Esophagus muscularis mucosa (tissue), 4 donors: ENCODE measurements at regions not wholly inside any gene's neighbourhood (a gene's known extent, or its start where the extent isn't known, plus 50 kb on each side); places are given as distances from the start of the nearest gene placed in this dataset.

ENCODE experiments used
- DNase-seq: peaks from one replicate; pipeline ENCODE4 v3.0.0-alpha.2; 2017; ENCODE audit errors: extremely low spot score
- H3K27ac ChIP-seq, 4 donors: fragments of 200-600 bp; sonication (generic); replicated peaks in 1 of 4; 1 replicate in 3 of 4; 2 replicates in 1 of 4; pipeline ENCODE4 v1.5.1; 2016 to 2019; ENCODE audit warnings: mild to moderate bottlenecking in 1 of 4
- H3K27me3 ChIP-seq, 4 donors: fragments of 200-600 bp; sonication (generic); one replicate each; pipeline versions ENCODE4 v1.5.1 to v1.6.0; 2016 to 2019
- H3K36me3 ChIP-seq, 4 donors: fragments of 200-600 bp; sonication (generic); one replicate each; pipeline ENCODE4 v1.5.1; 2016 to 2019
- H3K4me1 ChIP-seq, 4 donors: fragments of 200-600 bp; sonication (generic); one replicate each; pipeline ENCODE4 v1.5.1; 2016 to 2019
- H3K4me3 ChIP-seq, 4 donors: fragments of 200-600 bp; sonication (generic); 1 replicate in 2 of 4; 2 replicates in 2 of 4; pipeline ENCODE4 v1.5.1; 2016 to 2019; ENCODE audit warnings: mild to moderate bottlenecking in 4 of 4, moderate library complexity in 1 of 4
- H3K9me3 ChIP-seq, 4 donors: fragments of 200-600 bp; sonication (generic); 1 replicate in 3 of 4; 2 replicates in 1 of 4; pipeline ENCODE4 v1.5.1; 2016 to 2019
- CTCF ChIP-seq, 3 experiments: fragments of 200-600 bp in 2 of 3; fragments of 450-650 bp in 1 of 3; sonication (generic) in 2 of 3; IDR thresholded peaks; one replicate each; pipeline ENCODE4 v1.5.1; 2017 to 2019; ENCODE audit warnings: antibody characterized with exemption in 3 of 3, mild to moderate bottlenecking in 2 of 3, moderate library complexity in 1 of 3
- EP300 ChIP-seq: sonication (generic); formaldehyde crosslinking; IDR thresholded peaks from one replicate; pipeline ENCODE4 v1.6.1; 2017; ENCODE audit warnings: antibody characterized with exemption
- POLR2A ChIP-seq: fragments of 450-650 bp; IDR thresholded peaks from one replicate; pipeline ENCODE4 v1.6.1; 2017; ENCODE audit warnings: antibody characterized with exemption, moderate library complexity, mild to moderate bottlenecking, low read depth
- POLR2AphosphoS5 ChIP-seq, 2 donors: sonication (generic); formaldehyde crosslinking; IDR thresholded peaks; one replicate each; pipeline ENCODE4 v1.6.1; 2017; ENCODE audit warnings: antibody characterized with exemption in 2 of 2
- WGBS: methylation state at CpG from one replicate; pipeline ENCODE4 v1.1.5; 2018; 5-methylcytosine and 5-hydroxymethylcytosine counted together
- intact Hi-C: fragments of 100-400 bp; cut with DNase I; formaldehyde crosslinking; loops from one replicate; pipeline ENCODE4 v1.15.1; 2023

DNA sequence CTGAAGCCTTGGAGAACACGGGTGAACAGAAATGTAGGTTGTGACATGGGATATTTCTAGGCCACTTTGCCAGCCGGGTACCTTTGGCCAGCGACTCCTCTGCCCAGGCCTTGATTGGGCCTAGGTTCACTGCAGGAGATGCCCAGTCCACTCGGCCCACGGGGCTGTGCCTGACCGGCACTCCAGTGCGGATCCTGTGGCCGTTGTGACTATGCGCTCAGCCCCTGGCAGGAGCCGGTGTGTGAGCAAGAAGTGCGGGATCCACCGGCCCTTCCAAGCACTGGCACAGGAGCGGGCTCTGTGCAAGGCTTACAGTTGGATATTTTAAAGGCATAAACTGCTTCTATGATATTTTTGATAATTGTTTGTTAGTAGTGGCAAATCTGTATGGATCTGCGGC lies 1042.5 kb upstream of the PCDH9 start:
- intact Hi-C loops: no loop called here
- no peak overlapping the region for H3K4me3 ChIP-seq
- no peaks in the 10 kb centered on the region for H3K4me1 ChIP-seq
- H3K9me3 ChIP-seq: peaks cover 0 to 9% (median 0%) of the 10 kb centered on the region in 4 donors
- TF ChIP-seq POLR2A (no peak), POLR2AphosphoS5 (IDR thresholded peaks at IDR 0.05) (no peak), EP300 (no peak), CTCF (IDR thresholded peaks at IDR 0.05) (no peak)
- DNase-seq: no peak
- 98% methylated on average over 11 of the region's 14 CpGs for WGBS
- no peaks in the 10 kb centered on the region for H3K36me3 ChIP-seq
- no peak overlapping the region for H3K27ac ChIP-seq
- no peaks in the 10 kb centered on the region for H3K27me3 ChIP-seq

DNA sequence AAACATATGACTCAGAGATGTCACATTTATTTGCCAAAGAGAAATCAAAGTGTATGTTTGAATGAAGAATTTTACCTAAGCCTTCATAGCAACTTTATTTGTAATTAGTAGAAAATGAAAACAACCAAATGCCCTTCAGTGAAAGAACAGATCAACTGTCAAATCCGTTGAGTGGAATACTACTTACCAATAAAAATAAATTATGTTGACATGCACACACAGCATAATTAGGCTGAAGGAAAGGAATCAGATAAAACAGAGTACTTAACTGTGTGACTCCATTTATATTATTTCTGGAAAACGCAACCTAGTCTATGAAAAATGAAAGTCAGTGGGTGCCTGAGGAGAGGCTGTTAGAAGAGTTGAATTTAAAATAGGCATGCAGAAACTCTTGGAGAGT lies 1034.6 kb upstream of the PCDH9 start:
- H3K27me3 ChIP-seq: no peaks in the 10 kb centered on the region
- no peak overlapping the region for H3K27ac ChIP-seq
- no peaks in the 10 kb centered on the region for H3K9me3 ChIP-seq
- intact Hi-C loops: no loop called here
- TF ChIP-seq POLR2A (no peak), CTCF (IDR thresholded peaks at IDR 0.05) (no peak), EP300 (no peak), POLR2AphosphoS5 (IDR thresholded peaks at IDR 0.05) (no peak)
- H3K36me3 ChIP-seq: no peaks in the 10 kb centered on the region
- WGBS: 89% methylated on average over 2 of the region's 2 CpGs
- no peak overlapping the region for H3K4me3 ChIP-seq
- DNase-seq: no peak
- H3K4me1 ChIP-seq: no peaks in the 10 kb centered on the region

GRCh38 chr13:68261105-68261504 lies 1031.0 kb upstream of the PCDH9 start:
- no peaks in the 10 kb centered on the region for H3K27me3 ChIP-seq
- no peaks in the 10 kb centered on the region for H3K36me3 ChIP-seq
- no peak for DNase-seq
- intact Hi-C loops: no loop called here
- H3K4me1 ChIP-seq: no peaks in the 10 kb centered on the region
- no peaks in the 10 kb centered on the region for H3K9me3 ChIP-seq
- TF ChIP-seq POLR2A: no peak
- TF ChIP-seq POLR2AphosphoS5 (IDR thresholded peaks at IDR 0.05): no peak
- TF ChIP-seq CTCF (IDR thresholded peaks at IDR 0.05): no peak
- TF ChIP-seq EP300: no peak
- H3K27ac ChIP-seq: no peak overlapping the region
- WGBS: 90% methylated on average over 6 of the region's 6 CpGs
- H3K4me3 ChIP-seq: no peak overlapping the region

- no peak for TF ChIP-seq CTCF (IDR thresholded peaks at IDR 0.05)
- TF ChIP-seq EP300: no peak
- Histone ChIP-seq H3K27ac (no peak overlapping the region), H3K36me3 (no peaks in the 10 kb centered on the region), H3K9me3 (no peaks in the 10 kb centered on the region), H3K4me1 (no peaks in the 10 kb centered on the region), H3K4me3 (no peak overlapping the region), H3K27me3 (no peaks in the 10 kb centered on the region)
- whole genome bisulfite sequencing: 90% methylated on average over 15 of the region's 15 CpGs
- intact Hi-C loops: no loop called here
- DNase-seq: no peak
Measured at GRCh38 chr13:68257111-68257842, 1027.1 kb upstream of the PCDH9 start.

GRCh38 chr13:68254151-68254550 lies 1024.0 kb upstream of the PCDH9 start:
- DNase-seq: no peak
- H3K27me3 ChIP-seq: no peaks in the 10 kb centered on the region
- 71% methylated on average over 4 of the region's 4 CpGs for WGBS
- no peak overlapping the region for H3K4me3 ChIP-seq
- H3K36me3 ChIP-seq: no peaks in the 10 kb centered on the region
- no peak overlapping the region for H3K27ac ChIP-seq
- H3K9me3 ChIP-seq: no peaks in the 10 kb centered on the region
- intact Hi-C loops: no loop called here
- no peaks in the 10 kb centered on the region for H3K4me1 ChIP-seq
- TF ChIP-seq POLR2AphosphoS5 (IDR thresholded peaks at IDR 0.05) (no peak), CTCF (IDR thresholded peaks at IDR 0.05) (no peak), POLR2A (no peak), EP300 (no peak)
